Activated CD4-positive, CD25-positive, alpha-beta regulatory T cell treated with anti-CD3 and anti-CD28 coated beads, Interleukin-2, amount 50 U/mL, for 24 hours (primary cell): ENCODE measurements at regions not wholly inside any gene's neighbourhood (a gene's known extent, or its start where the extent isn't known, plus 50 kb on each side); places are given as distances from the start of the nearest gene placed in this dataset.
A peak's percentile ranks its signal among the peaks of the same experiment; 100 is the strongest.

Source experiments
- ATAC-seq, 2 donors: fragments of 150-1000 bp; cut with Tn5 transposase; one replicate each; pipeline ENCODE4 v1.10.0; 2021; ENCODE audit warnings: mild to moderate bottlenecking in 1 of 2, moderate library complexity in 1 of 2

DNA sequence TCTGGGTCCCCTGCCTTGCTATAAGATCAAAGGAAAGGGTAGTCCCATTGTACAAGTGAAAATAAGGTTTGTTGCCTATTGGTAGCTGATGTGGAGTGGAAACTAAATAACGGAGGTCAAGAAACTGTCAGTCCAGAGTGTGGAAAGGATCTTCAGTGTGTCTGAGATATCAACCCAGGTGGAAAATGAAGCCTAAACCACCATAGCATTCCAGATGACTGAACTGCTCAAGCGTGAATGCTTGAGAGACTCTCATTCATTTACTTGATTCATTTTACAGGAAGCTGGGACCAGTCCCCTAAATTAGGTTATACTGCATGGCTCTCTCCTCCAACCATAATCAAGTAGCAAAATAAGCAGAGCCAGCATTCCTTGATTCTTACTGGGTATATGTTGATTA is 116.0 kb upstream of the SLC28A3 start:
- no peak for ATAC-seq

DNA sequence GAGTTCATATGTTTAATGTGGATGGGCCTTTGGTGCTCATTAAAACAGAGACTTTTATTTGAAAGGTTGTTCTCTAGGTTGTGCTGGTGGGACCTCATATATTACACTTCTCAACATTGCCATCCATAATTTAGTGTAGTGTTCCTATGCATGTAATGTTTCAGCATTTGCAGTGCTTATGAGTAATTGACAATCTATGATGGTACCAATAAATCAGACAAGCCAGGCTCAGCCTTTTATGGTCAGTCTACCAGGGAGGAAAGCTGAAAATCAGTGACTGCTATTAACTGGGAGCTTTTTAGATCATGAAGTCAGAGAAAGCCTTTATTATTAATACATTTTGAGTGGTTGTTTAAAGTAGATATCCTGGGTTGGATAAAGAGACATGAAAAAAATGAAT is 120.1 kb upstream of the SLC28A3 start:
- ATAC-seq: no peak

GRCh38 chr9:84463272-84463671 is 122.7 kb upstream of the SLC28A3 start:
- ATAC-seq: peak in 1 of 2 donors; percentile 9

- ATAC-seq: no peak
Measured at GRCh38 chr9:84466580-84467285, 126.2 kb upstream of the SLC28A3 start.

GRCh38 chr9:84471816-84472215 is 131.3 kb upstream of the SLC28A3 start:
- no peak for ATAC-seq

DNA sequence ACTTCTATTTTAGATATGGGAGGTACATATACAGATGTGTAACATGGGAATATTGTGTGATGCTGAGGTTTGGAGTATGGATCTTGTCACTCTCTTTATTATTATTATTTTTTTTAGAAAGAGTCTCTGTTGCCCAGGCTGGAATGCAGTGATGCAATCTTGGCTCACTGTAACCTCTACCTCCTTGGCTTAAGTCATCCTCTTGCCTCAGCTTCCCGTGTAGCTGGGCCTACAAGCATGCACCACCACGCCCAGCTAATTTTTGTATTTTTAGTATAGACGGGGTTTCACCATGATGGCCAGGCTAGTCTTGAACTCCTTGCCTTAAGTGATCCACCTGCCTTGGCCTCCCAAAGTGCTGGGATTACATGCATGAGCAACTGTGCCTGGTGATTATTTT is 138.4 kb upstream of the SLC28A3 start:
- ATAC-seq: no peak

- no peak for ATAC-seq
Measured at GRCh38 chr9:84480071-84480470, 139.5 kb upstream of the SLC28A3 start.

DNA sequence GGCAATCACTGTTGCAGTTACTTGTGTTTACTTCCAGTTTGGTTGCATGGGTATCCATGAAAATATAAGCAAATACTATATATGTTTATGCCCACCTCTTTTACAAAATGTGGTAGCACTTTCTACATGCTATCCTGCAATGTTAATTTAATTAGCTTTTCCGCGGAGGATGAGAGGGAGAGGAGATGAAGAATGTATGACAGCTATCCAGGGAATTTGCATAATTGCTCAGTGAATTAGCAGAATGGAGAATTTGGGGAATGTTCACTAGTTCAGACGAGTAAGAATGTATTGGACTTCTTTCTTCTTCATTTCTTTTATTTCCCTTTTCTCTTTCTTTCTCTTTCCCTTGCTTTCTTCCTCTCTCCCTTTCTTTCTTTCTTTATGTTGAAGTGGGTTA is 140.7 kb upstream of the SLC28A3 start:
- ATAC-seq: no peak

- no peak for ATAC-seq
Measured at GRCh38 chr9:84481636-84482218, 141.2 kb upstream of the SLC28A3 start.

GRCh38 chr9:84482607-84483006 is 142.0 kb upstream of the SLC28A3 start:
- no peak for ATAC-seq

- ATAC-seq: no peak
Measured at GRCh38 chr9:84484172-84484571, 143.6 kb upstream of the SLC28A3 start.

GRCh38 chr9:84485539-84485938 is 145.0 kb upstream of the SLC28A3 start:
- ATAC-seq: no peak

- ATAC-seq: no peak
Measured at GRCh38 chr9:84486663-84487062, 146.1 kb upstream of the SLC28A3 start.

- no peak for ATAC-seq
Measured at GRCh38 chr9:84490206-84490841, 149.8 kb upstream of the SLC28A3 start.

GRCh38 chr9:84490842-84491325 is 150.3 kb upstream of the SLC28A3 start:
- no peak for ATAC-seq

GRCh38 chr9:84492366-84493159 is 152.0 kb upstream of the SLC28A3 start:
- no peak for ATAC-seq

GRCh38 chr9:84493284-84493947 is 152.9 kb upstream of the SLC28A3 start:
- ATAC-seq: no peak

- no peak for ATAC-seq
Measured at GRCh38 chr9:84499969-84500582, 159.5 kb upstream of the SLC28A3 start.

DNA sequence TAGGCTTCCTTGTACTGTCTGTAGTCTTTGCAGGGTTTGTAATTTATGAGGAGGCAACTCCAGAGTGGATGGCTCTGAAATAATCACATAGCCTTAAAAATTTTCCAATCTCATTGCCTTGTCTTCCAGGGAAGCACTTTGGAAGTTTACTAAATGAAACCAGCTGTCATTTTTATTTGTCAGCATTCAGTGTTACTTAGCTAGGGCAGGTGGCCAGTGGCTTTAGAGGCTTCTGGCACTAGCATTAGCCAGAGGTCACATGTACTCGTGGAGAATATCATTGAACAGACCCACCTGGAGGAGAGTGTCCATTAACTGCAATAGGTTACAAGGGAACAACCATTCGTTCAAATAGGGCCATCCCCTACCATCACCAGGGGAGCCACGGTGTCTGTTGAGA is 160.3 kb upstream of the SLC28A3 start:
- no peak for ATAC-seq

GRCh38 chr9:84501587-84501986 is 161.0 kb upstream of the SLC28A3 start:
- ATAC-seq: no peak

DNA sequence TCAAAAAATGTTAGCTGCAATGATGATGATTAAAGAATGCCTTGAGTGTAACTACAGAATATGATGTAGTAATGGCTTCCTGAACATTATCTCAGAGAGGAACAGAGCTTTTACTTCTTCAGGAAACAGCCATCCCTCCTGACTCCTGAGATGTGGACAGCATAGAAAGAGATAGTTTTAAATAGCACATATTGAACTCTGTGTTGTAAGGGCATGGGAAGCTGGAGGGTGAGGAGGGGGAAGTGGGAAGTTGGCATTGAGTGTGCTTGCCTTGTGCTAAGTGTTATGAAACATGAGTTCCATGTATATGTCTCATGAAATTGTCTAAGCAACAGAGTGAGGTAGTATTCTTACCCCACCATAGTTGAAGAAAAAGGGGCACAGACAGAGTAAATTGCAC is 161.5 kb upstream of the SLC28A3 start:
- ATAC-seq: no peak

- no peak for ATAC-seq
Measured at GRCh38 chr9:84504360-84504759, 163.8 kb upstream of the SLC28A3 start.
